Thoracic aorta (tissue), 2 donors: ENCODE measurements at regions not wholly inside any gene's neighbourhood (a gene's known extent, or its start where the extent isn't known, plus 50 kb on each side); places are given as distances from the start of the nearest gene placed in this dataset.
A peak's percentile ranks its signal among the peaks of the same experiment; 100 is the strongest.
"Not testable (repeated sequence)": the region's sequence is repeated elsewhere in the genome, so short reads cannot be mapped to it uniquely, and the experiment has no call there.

Source experiments
- ATAC-seq: fragments of 150-250 bp; one replicate; pipeline ENCODE4 v1.8.0; 2017; ENCODE audit warnings: low read depth; ENCODE audit not compliant: insufficient number of reproducible peaks, low FRiP score
- DNase-seq: peaks from one replicate; pipeline ENCODE4 v3.0.0-alpha.2; 2020; ENCODE audit warnings: low spot score
- H3K27ac ChIP-seq, 2 donors: fragments of 200-600 bp; sonication (generic); 1 replicate in 1 of 2; 2 replicates in 1 of 2; pipeline ENCODE4 v1.5.1; 2016; ENCODE audit warnings: mild to moderate bottlenecking in 2 of 2, moderate library complexity in 2 of 2
- H3K27me3 ChIP-seq: fragments of 200-600 bp; sonication (generic); replicated peaks from 2 replicates; pipeline ENCODE4 v1.6.0; 2016; ENCODE audit warnings: mild to moderate bottlenecking; ENCODE audit not compliant: insufficient read depth
- H3K36me3 ChIP-seq: fragments of 200-600 bp; sonication (generic); one replicate; pipeline ENCODE4 v1.5.1; 2016
- H3K4me1 ChIP-seq, 2 donors: fragments of 200-600 bp; sonication (generic); 1 replicate in 1 of 2; 2 replicates in 1 of 2; pipeline versions ENCODE4 v1.5.1 to v1.6.0; 2016; ENCODE audit warnings: low read depth in 2 of 2, mild to moderate bottlenecking in 1 of 2; ENCODE audit not compliant: control insufficient read depth in 1 of 2
- H3K4me3 ChIP-seq: fragments of 200-600 bp; sonication (generic); 2 replicates; pipeline ENCODE4 v1.5.1; 2016; ENCODE audit warnings: mild to moderate bottlenecking
- H3K9me3 ChIP-seq: fragments of 200-600 bp; sonication (generic); 2 replicates; pipeline ENCODE4 v1.5.1; 2016
- CTCF ChIP-seq: fragments of 200-600 bp; sonication (generic); IDR thresholded peaks from one replicate; pipeline ENCODE4 v1.5.1; 2019; ENCODE audit warnings: antibody characterized with exemption

DNA sequence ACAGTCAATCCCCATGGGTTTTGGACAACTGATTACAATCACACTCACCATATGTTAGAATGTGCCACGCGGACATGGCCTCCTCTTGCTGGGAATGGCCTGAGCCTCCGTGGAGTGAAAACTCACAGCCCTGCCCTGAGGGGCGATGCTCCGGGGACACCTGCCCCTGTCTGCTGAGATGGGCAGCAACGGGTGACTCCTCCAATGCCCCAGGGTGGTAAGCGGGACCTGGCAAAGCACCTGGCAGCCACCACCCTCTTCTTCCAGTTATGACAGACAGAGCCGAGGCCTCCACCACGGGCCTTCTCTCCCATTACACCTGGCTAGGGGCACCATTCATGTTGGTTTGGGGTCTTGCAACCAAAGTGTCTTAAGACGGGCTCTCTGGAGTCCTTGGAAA lies 94.9 kb upstream of the COL5A1 start:
- peak overlapping the region; percentile 56 for H3K4me3 ChIP-seq
- ATAC-seq (no peak), DNase-seq (no peak)
- peaks cover 15 to 41% of the 10 kb centered on the region in 2 donors for H3K4me1 ChIP-seq
- H3K9me3 ChIP-seq: no peaks in the 10 kb centered on the region
- H3K27ac ChIP-seq: peak overlapping the region in 1 of 2 donors; percentile 64
- no peak for TF ChIP-seq CTCF
- no peaks in the 10 kb centered on the region for H3K36me3 ChIP-seq
- no peaks in the 10 kb centered on the region for H3K27me3 ChIP-seq

DNA sequence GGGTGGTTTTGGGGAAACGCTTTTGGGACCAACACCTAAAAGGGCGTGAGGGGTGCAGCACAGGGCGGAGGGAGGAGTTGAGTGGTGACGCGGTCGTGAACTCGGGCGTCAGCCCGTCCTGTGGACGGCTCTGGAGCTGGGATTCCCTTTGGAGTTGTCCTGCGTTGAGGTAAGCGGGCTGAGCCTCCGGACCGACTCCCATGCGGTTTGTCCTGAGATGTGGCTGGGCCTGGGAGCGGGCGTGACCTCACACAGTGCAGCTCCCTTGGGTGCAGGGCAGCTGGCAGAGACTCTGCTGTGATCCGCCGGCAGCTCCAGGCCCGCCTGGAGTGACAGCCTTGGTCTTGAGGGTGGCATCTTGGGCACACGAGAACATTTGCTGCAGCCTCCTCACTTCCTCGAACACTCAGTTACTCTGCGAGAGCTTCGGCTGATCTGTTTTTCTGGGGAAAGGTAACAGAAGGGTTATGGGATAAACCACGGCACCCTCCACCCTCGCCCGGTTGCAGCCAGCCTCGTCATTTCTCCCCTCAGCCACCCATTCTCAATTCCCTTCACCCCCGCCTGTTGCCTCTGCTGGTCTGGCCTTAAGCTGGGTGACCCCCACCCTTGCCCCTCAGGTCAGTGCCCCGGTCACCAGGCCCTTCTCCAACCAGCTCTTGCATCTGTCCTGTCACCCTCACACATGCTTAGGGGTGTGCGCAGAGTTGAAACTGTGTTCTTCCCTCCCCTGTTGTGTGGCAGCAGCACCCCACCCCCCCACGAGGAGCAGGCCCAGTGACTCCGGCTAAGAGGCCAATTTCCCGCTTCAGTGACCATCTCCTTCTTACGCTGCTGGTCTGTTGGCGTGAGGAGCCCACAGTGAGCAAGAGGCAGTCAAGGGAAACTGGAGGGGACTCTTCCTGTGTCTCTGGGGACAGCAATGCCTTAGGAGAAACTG lies 94.2 kb upstream of the COL5A1 start:
- H3K9me3 ChIP-seq: no peaks in the 10 kb centered on the region
- no peak for DNase-seq
- no peak overlapping the region for H3K27ac ChIP-seq
- peaks cover 20 to 48% of the 10 kb centered on the region in 2 donors for H3K4me1 ChIP-seq
- H3K27me3 ChIP-seq: no peaks in the 10 kb centered on the region
- H3K36me3 ChIP-seq: no peaks in the 10 kb centered on the region
- H3K4me3 ChIP-seq: no peak overlapping the region
- no peak for ATAC-seq
- TF ChIP-seq CTCF: no peak

DNA sequence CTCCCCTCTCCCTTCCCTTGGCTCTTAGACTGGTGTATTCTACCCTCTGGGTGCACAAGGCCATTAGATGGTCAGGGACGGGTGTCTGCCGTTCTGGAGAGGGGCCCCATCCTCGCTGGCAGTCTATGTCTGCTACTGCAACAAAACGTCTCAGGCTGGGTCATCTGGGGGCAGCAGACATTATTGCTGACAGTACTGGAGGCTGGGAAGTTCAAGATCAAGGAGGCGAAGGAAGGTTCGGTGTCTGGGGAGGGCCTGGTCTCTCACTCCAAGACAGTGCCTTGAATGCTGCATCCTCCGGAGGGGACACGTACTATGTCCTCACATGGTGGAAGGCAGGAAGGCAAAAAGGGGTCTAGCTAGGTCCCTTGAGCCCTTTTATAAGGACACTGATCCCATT lies 93.4 kb upstream of the COL5A1 start:
- ATAC-seq (no peak), DNase-seq (no peak)
- H3K4me1 ChIP-seq: peaks cover 25 to 55% of the 10 kb centered on the region in 2 donors
- H3K9me3 ChIP-seq: no peaks in the 10 kb centered on the region
- no peaks in the 10 kb centered on the region for H3K27me3 ChIP-seq
- H3K27ac ChIP-seq: no peak overlapping the region
- TF ChIP-seq CTCF: no peak
- H3K4me3 ChIP-seq: no peak overlapping the region
- no peaks in the 10 kb centered on the region for H3K36me3 ChIP-seq

DNA sequence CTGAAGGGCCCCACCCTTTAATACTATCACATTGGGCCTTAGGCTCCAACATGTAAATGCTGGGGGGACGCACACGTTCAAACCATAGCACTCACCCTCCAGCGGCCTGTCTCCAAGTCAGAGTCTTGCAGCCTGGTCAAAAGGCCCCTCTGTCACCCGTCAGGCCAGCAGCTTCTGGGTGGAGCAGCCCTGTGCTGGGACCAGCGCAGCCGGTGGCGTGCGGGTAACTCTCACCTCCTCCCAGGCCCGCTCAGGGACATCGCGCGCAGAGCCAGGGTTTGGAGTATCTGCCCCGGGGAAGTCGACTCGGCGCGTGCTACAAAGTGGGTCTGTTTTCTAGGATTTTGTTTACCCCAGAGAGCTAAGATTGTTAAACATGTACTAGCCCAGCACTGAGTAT lies 93.0 kb upstream of the COL5A1 start:
- no peak overlapping the region for H3K4me3 ChIP-seq
- H3K9me3 ChIP-seq: no peaks in the 10 kb centered on the region
- H3K4me1 ChIP-seq: peaks cover 25 to 58% of the 10 kb centered on the region in 2 donors
- TF ChIP-seq CTCF: no peak
- no peak overlapping the region for H3K27ac ChIP-seq
- no peaks in the 10 kb centered on the region for H3K27me3 ChIP-seq
- no peaks in the 10 kb centered on the region for H3K36me3 ChIP-seq
- DNase-seq (no peak), ATAC-seq (no peak)

DNA sequence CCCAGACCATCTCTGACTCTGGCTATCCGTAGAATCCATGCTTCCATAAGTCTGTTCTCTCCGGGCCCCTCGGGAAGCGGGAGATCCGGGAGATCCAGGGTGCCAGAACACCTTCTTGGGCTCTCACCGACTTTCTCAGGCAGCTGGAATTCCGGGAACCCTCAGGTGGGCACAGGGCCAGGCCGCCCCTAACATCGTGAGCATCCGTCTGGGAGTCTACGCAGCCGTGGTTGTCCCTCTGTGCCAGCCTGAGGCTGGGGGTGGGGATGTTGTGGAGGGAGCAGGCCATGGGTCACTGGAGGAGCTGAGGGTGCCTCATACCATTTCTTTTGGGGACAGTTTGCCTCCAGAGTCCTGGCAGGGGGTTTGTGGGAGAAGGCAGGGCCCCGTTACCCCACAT lies 92.3 kb upstream of the COL5A1 start:
- no peak for TF ChIP-seq CTCF
- ATAC-seq (no peak), DNase-seq (no peak)
- no peaks in the 10 kb centered on the region for H3K27me3 ChIP-seq
- no peak overlapping the region for H3K4me3 ChIP-seq
- no peaks in the 10 kb centered on the region for H3K9me3 ChIP-seq
- no peak overlapping the region for H3K27ac ChIP-seq
- H3K4me1 ChIP-seq: peaks cover 18 to 54% of the 10 kb centered on the region in 2 donors
- no peaks in the 10 kb centered on the region for H3K36me3 ChIP-seq

- peaks cover 14 to 47% of the 10 kb centered on the region in 2 donors for H3K4me1 ChIP-seq
- not testable (repeated sequence) for H3K27me3 ChIP-seq, DNase-seq, H3K27ac ChIP-seq, H3K36me3 ChIP-seq, ATAC-seq, H3K4me3 ChIP-seq, H3K9me3 ChIP-seq
These were observed 91.5 kb upstream of the COL5A1 start for GRCh38 chr9:134550081-134550480.
